GM19324 (cell line): ENCODE measurements at regions not wholly inside any gene's neighbourhood (a gene's known extent, or its start where the extent isn't known, plus 50 kb on each side); places are given as distances from the start of the nearest gene placed in this dataset.
"Not testable (repeated sequence)": the region's sequence is repeated elsewhere in the genome, so short reads cannot be mapped to it uniquely, and the experiment has no call there.

ENCODE experiments used
- ATAC-seq: cut with Tn5 transposase; IDR thresholded peaks from one replicate; pipeline ENCODE4 v1.9.1; 2021; ENCODE audit warnings: mild to moderate bottlenecking, moderate library complexity; ENCODE audit not compliant: unreplicated experiment, low FRiP score

DNA sequence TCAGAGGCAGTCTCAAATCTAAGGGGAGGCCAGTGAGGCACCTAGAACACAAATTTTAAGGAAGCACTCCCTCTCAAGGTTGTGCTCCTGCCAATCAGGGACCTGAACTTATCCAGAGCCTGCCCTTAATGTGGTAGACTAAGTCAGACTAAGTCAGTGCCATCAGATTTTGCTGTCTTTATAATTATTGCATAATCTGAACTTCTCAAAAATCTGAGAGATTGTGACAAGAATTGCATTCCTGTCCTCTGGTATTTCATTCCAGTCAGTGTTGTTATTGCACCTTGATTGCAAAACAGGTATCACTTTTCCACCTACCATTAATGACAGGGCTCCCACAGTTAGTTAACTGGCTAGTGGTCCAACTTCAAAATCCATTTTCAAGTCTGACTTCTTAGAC lies 197.1 kb upstream of the HCN1 start:
- no peak for ATAC-seq

GRCh38 chr5:45890441-45891080 lies 194.4 kb upstream of the HCN1 start:
- not testable (repeated sequence) for ATAC-seq

DNA sequence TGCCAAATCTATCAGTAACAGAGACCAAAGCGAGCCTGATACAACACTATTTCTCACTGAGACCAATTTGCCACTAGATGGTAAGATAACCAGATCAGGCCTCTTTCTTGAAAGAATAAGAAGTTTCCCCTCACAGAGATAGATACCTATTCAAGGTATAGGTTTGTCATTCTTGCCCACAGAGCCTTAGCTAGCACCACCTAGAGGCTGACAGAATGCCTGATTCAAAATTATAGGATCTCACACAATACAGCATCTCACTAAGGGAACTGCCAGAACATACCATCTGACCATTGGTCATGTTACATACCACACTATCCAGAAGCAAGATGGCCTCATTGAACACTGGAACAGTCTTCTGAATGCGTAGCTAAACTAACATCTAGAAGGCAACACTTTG lies 166.6 kb upstream of the HCN1 start:
- no peak for ATAC-seq

DNA sequence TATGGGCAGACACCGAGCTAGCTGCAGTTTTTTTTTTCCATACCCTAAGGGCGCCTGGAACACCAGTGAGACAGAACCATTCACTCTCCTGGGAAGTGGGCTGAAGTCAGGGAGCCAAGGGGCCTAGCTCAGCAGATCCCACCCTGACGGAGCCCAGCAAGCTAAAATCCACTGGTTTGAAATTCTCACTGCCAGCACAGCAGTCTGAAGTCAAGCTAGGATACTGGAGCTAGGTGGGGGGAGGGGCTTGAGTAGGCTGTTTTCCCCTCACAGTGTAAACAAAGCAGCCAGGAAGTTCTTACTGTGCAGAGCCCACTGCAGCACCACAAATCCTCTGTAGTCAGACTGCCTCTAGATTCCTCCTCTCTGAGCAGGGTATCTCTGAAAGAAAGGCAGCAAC lies 151.7 kb upstream of the HCN1 start:
- no peak for ATAC-seq

- ATAC-seq = no peak
Measured at GRCh38 chr5:45826055-45826454, 129.9 kb upstream of the HCN1 start.

DNA sequence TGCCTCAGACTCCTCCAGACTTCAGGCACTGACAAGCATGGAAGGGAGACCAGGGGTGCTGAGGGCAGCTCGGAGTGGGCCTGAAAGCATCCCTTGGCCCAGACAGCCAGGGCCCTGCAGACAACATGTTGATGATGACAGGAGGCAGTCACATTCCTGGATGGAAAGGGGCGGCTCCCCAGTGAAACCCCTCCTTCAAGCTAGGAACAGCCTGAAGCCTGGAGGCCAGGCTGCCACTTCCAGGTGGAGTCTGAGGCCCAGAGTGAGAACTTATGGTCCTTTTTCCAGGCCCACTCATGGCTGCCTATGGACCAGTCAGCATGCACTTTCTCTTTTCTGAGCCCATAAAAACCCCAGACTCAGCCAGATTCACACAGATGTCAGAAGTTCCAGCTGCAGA lies 104.2 kb upstream of the HCN1 start:
- ATAC-seq = no peak

DNA sequence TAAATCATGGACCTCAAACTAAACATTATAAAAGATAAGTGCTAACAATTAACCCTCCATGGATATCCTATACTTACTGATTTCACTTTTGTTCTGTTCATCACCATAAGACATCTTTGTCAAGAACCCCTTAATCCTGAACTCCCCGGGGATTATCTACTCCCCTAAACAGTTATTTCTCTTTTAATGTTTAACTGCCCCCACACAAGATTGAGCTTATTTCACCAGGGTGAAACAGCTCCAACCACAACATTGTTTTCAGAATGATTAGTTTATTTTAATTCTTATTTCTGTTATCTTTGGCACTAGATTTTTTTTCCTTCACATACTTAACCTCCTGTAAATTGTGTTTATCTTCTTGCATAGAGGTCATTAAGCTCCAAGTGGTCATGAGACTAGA lies 103.2 kb upstream of the HCN1 start:
- ATAC-seq = no peak

GRCh38 chr5:45796959-45797553 lies 100.9 kb upstream of the HCN1 start:
- no peak for ATAC-seq

GRCh38 chr5:45795458-45795857 lies 99.3 kb upstream of the HCN1 start:
- no peak for ATAC-seq

DNA sequence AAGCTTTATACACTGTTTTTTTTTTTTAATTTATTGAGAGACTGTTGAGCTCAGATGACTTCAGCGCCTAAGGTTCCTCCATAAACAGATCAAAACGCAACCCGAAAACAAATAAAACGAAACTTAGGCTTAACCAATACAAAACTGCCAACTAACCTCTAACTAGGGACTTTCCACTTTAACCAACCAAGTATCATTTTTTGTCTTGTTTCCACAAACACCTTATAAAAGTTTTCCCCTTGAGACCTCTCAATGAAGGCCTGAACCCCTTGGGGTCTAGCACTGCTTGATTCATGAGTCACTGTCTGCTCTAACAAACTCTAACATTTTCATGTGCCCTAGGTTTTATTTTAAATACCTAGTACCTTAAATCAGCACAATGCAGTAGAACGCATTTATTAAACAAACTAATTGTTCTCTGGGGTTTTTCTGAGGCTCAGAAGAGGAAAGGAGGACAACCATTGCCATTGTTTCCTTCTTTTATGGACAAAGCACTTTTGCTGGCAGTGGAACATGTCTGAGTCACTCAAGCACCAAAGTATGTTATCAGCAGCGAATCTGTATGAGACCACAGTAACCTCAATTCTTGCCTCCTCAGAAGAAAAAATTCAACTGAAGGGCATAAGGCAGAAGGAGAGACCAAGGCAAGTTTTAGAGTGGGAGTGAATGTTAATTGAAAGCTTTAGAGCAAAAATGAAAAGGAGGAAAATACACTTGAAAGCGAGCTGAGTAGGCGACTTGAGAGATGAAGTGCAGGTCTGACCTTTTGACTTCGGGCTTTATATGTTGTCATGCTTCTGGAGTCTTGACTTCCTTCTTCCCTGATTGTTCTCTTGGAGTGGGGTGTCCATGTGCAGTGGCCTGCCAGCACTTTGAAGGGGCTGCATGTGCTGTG lies 97.7 kb upstream of the HCN1 start:
- ATAC-seq = peak; percentile 65

GRCh38 chr5:45779874-45780671 lies 83.9 kb upstream of the HCN1 start:
- no peak for ATAC-seq

DNA sequence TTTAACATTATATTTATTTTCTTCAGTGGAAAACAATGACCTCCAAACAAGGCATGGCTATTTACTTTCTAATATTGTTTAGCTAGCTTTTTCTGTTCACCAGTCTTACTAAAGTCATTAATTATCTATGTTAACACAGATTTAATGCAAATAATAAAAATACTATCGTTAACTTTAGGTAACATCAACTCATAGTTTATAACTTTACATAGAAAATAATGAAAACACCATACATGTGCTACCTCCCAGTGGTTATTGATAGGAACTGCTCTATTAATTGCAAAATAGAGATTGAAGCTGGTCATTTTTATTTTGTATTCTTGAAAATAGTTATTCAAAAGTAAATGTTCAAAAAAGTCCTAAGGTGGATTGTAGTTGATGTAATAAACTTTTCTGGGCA lies 78.3 kb upstream of the HCN1 start:
- ATAC-seq = no peak

- no peak for ATAC-seq
Measured at GRCh38 chr5:45772402-45772801, 76.2 kb upstream of the HCN1 start.

GRCh38 chr5:45765561-45765960 lies 69.4 kb upstream of the HCN1 start:
- no peak for ATAC-seq

DNA sequence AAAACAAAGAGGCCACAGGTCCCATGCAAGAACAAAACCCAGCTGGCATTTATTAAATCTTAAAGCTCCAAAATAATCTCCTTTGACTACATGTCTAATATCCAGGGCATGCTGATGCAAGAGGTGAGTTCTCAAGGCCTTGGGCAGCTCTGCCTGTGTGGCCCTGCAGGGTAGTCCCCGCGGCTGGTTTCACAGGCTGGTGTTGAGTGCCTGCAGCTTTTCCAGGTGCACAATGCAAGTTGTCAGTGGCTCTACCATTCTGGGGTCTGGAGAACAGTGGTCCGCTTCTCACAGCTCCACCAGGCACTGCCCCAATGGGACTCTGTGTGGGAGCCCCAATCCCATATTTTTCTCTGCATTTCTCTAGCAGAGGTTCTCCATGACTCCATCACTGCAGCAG lies 54.4 kb upstream of the HCN1 start:
- no peak for ATAC-seq

- ATAC-seq = not testable (repeated sequence)
Measured at GRCh38 chr5:45748511-45748910, 52.3 kb upstream of the HCN1 start.
